Frontal cortex (tissue), 3 donors: ENCODE measurements at regions not wholly inside any gene's neighbourhood (a gene's known extent, or its start where the extent isn't known, plus 50 kb on each side); places are given as distances from the start of the nearest gene placed in this dataset.

Experiments
- DNase-seq, 2 donors: peaks; one replicate each; pipeline ENCODE4 v3.0.0; 2012; ENCODE audit warnings: low spot score in 2 of 2
- FAIRE-seq: peaks from 2 replicates; lab custom pipeline; 2012; peaks lifted over from hg19 to GRCh38; lab: Jason Lieb, UNC
- donor health status: control.
- donor health status: control.
- donor health status: control.

DNA sequence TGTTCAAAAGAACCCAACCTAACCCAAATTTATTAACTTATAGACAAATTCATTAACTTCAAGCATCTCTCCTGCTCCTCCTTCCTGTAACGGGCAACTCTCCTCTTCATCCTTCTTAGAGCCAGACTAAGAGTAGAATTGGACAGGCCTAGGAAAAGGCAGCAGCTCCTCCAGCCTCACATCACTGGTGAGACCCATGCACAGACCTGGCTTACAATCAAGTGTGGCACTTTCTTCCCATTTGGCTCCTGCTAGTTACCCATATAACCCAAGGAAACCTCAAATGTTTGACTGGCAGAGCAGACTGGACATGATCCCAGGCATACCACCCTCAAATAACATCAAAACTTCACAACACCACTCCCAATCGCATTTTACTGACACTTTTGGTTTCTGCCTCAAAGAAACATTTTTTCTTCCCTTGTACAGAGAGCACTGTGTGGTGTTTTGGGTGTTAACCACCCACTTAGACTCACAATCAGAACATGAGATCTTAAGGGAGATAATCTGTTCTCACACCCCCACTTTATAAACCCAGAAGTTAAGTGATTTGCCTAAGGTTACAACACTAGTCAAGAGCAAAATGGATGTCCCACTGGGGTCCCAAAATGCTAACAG, 101.4 kb downstream of the SIPA1L2 start:
- no peak for FAIRE-seq
- no peak for DNase-seq

DNA sequence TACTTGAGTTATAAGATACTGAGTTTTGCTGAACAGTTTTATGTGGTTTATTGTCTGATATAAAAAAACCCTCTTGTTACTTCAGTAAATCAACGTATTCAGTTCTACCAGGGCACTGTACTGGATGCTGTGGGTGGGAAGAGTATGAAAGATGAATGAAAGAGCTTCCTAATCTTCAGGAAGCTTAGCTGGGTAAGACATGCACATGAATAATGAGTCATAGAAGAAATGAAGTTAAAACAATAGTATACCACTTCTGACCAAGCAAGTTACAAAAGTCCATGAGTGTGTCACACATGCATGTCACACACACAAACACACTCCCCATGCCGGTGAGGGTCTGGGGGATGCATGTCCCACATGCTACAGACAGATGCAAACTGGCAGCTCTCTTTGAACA, 105.9 kb downstream of the SIPA1L2 start:
- DNase-seq (no peak), FAIRE-seq (no peak)

DNA sequence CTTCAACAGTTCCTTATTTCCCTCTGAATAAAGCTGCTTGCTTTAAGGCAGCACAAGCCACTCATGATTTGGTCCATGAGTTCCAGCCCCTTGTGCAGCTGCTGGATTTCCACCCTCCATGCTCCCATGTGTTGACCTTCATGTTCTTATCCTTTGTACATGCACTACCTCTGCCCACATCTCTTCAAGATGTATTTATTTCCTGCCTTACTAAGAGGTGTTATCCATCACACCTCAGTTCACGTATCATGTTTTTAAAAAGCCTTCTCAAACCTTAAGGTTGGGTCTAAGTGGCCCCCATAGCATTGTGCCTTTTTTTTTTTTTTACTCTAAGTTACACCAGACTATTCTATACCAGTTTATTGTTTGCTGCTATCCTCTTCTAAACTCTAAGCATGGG, 107.7 kb downstream of the SIPA1L2 start:
- FAIRE-seq = no peak

DNA sequence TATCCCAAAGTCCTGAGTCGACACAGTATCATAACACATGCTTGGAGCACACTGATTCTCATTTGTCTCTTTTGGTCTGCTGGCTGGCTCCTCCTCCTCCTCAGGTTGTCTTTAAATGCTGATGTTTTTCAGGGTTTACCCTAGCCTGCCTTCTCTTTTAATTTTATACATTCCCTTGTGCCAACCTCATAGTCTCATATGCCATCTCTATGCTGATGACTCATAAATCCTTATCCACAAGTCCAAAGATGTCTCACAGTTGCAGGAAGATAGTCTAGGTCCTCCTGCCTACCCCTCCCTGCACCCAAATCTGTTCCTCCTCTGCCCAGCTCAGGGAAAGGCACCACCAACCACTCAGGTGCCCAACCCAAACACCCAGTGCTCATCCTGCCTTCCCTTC, 108.3 kb downstream of the SIPA1L2 start:
- DNase-seq (no peak), FAIRE-seq (no peak)

More for the DNA sequence above, 107.7 kb downstream of the SIPA1L2 start:
- DNase-seq = no peak

DNA sequence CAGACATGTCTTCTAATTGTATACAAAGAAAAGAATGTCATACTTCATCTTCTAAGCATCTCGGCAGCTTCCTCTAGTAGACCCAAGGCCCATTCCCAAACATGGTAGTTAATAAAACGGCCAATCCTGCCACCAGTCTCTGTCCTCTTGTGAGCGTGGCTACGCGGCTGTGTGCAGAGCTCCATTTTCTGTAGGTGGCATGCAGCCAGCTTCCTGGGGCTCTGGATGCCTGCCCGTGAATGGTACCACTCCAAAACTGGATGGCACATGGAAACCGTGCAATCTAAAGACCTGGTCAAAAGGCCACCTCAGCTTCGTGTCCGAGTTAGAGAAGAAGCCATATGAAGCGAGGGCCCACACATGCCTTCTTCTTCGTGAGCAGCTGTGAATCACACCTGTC, 110.7 kb downstream of the SIPA1L2 start:
- FAIRE-seq (no peak), DNase-seq (no peak)

DNA sequence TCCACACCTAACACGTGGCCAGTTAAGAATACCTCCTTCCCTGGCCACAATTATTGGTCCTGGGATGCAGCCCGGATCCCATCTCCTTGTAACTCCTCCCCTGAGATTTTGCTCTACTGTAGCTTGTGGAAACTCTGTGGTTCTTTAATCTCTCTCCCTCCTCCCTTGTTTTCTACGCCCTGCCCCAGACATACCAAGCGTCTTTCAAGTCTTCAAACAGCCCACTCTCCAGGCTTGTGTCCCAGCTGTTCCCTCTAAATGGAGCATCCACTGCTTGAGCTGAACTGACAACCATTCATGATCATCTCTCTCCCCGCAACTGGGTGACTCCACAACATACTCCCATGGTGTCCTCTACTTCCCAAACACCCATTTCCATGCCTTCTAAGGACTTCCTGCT, 111.6 kb downstream of the SIPA1L2 start:
- no peak for FAIRE-seq
- no peak for DNase-seq

DNA sequence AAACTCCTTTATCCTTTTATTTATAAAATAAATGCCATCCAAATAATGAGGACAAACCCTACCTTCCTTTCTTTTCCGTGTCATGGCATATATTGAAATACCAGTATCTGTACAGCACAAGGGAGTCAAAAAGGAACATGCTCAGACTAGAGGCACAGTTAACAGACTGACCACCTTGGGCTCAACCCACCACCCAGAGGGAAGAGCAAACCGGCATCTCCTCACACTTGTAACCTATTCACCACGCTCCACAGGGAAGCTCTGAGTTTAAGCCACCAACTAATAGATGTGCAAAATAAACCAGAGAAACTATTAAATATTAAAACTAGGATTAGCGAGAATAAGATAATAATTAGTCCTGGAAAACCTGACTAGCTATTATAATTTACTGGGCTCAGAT, 112.7 kb downstream of the SIPA1L2 start:
- no peak for DNase-seq
- no peak for FAIRE-seq

DNA sequence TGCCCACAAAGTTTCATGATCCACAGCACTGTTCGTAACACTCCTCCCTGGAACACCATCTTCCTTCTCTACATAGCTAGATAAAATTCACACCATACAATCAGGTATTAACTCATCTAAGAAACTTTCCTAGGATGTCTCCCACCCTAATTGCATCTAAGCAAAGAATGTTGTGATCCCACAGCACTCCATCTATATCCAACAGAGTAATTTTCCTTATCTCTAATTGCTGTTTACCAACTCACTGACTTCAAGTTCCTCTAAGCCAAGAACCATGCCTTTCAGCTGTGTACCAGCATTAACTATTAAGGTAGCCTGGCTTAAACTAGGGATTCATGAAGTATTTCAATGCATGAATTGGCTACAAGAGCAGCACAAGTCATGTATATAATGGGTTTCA, 114.2 kb downstream of the SIPA1L2 start:
- FAIRE-seq (no peak), DNase-seq (no peak)

DNA sequence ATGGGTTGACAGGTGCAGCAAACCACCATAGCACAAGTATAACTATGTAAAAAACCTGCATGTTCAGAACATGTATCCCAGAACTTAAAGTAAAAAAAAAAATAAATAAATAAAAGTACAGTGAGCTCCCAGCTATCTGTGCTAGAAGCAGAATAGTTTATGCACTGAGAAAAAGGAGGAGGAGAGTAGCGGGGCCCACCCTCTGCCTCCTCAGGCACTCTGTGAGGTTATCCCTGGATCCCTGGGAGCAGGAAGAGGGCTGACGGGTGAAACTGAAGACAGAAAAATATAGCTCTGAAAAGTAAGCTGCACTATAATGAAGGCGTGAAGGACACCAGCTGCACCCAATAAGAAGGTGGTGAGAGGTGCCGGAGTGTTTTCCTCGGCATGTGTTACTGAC, 117.2 kb downstream of the SIPA1L2 start:
- FAIRE-seq (no peak), DNase-seq (no peak)

DNA sequence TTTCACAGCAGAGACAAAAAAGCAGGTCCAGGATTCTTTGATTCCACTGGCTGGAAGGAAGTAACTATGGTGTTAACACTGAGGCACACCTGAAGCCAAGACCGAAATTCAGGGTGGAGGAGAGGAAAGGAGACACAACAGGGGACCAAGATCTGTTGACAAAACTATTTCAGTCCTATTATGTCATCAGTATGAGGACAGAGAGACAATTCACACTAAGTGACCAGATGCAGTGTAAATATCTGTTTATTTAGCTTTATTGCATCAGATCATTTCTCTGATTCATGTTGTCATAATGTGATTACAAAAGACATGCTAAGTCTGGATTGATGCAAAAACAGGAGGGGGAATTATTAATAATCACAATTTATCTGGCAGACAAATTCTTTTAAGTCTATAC, 118.8 kb downstream of the SIPA1L2 start:
- no peak for FAIRE-seq

DNA sequence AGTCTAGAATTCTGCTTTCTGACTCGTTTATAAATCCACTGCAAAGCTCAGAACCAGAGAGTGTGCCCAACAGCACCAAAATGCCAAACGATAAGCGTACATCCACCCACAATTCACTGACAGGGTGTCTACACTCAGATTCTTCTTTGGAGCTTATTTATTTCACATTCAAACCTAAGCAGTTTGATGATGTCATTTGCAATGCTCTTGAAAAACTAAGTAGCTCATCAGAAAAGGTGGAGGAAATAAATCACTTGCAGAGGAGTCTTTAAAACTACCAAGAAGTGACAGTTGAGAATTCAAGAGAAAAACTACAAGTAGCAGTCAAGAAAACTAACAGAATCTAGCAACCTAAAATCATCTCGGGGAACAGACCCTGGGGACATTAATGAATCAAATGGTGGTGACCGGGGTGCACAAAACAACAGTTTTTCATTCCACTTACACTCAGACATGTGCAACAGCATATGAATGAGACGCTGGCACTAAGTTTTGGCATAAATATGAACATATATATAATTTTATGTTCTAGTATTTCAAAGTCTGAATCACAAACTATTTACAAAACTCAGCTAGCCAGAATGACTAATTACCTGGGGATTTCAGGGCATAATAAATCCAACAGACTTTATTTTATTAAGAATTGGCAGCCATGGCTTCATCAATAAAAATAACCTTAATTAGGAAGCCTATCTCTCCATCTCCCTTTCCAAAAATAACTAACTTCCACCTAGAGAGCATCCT, 119.4 kb downstream of the SIPA1L2 start:
- DNase-seq = no peak
- FAIRE-seq = no peak

More for the DNA sequence above, 118.8 kb downstream of the SIPA1L2 start:
- DNase-seq = no peak

DNA sequence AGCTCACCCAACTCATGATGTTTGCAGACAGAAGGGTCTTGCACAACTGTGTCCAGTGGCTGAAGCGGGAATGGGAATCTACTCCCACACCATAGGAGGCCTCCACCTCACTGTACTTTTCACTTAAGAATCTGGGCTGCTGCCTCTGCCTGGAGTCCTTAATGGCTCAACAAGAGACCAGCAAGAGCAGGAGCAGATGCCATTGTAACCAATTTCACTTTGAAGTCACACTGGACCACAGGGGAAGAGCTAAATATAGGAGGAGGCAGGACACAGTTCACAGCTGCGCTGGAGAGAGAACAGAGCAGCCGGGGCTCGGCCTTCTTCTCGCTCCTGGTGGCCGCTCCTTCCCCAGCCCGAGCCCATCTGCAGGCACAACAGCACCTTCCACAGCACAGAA, 120.4 kb downstream of the SIPA1L2 start:
- DNase-seq (no peak), FAIRE-seq (no peak)

DNA sequence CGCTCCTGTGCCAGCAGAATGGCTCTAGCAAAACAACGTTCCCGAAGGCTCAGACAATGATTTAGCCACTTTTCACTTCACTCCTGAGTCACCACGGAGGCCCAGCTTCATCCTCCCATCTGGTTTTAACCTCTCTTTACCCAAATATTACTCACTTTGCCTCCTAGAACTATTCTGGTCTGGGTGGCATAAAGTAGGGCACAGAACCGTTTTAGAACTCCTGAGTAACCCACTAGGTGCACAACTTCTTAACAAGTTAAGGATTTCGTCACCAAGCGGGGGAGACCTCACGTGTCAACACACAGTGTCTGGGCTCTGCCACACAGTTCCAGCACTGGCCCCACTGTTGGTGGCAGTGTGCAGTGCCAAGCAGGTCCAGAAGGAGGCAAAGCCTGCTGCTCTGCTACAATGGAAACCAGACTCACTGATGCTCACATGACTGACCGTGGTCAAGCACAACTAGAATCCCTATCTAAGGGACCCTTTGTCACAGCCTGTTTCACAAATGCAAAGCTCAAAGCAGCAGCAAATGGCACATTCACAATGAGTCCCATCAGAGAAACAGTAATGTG, 121.7 kb downstream of the SIPA1L2 start:
- peak; percentile 17 to 33 for DNase-seq
- no peak for FAIRE-seq

DNA sequence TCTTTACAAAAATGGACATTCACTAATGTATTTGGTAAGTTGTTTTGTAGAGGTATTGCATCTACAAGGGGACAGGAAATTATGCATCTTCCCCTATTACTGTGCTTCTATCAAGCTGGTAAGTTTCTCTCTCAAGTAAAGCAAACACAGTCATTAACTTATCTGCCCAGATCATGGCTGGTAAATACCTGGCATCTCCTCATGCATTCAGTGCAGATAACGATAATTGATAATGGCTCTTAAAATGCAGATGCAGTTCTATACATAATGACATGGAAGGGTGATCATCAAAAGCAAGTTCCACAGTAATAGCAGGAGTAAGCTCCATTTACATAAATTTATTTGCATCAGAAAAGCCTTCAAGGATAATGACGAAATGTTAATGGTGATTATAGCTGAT, 122.4 kb downstream of the SIPA1L2 start:
- DNase-seq = no peak
- FAIRE-seq = no peak

DNA sequence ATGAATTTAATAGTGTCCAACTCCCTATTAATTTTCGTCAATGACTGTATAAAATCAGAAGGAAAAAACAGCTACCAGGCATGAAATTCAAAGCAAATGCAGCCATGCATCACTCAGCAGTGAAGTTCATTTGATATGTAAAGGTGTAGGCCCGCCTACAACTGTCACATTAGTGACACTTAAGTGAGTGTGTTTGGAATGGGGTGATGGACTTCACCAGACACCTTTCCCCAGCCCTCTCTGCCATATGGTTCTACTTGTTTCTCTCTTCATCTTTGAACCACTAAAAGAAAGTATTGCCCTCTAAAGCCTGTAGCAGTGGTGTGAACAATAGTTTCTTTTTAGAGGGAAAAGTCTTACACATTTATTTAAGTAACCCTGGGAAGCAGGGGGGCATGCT, 124.0 kb downstream of the SIPA1L2 start:
- FAIRE-seq = no peak
- no peak for DNase-seq

DNA sequence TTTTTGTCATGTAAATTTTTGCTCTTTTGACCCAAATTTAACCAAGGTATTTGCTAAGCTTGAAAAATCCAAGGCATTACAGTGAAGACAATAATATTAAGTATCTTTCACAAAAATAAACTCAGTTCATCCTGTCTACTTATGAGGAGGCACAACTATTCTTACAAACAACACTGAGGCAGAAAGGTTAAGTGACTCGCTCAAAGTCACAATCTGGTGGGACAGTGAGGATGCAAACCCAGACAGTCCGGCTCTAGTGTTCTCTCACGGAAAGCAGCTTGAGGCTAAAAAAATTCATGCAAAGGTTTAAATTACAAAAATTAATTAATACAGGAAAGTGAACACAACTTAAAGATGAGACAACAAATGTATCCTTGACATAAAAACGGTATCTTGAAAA, 125.3 kb downstream of the SIPA1L2 start:
- no peak for FAIRE-seq
- no peak for DNase-seq

DNA sequence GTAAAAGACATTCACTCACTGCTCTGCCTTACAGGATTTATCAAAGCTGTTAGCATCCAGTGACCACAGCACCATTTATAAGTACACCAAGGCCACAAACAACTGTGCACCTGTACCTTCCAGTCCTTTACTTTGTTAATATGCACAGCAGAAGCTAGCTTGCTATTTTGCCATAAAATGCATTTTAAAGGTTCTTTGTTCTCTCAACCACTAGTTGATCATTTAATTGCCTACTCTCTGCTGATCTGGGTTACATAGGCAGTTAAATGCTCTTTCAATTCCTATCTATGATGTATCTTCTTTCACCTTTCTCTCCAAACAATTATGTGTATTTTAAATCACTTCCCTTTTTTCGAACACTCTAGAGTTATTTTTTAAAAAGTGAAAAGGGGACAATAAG, 126.4 kb downstream of the SIPA1L2 start:
- FAIRE-seq (no peak), DNase-seq (no peak)

DNA sequence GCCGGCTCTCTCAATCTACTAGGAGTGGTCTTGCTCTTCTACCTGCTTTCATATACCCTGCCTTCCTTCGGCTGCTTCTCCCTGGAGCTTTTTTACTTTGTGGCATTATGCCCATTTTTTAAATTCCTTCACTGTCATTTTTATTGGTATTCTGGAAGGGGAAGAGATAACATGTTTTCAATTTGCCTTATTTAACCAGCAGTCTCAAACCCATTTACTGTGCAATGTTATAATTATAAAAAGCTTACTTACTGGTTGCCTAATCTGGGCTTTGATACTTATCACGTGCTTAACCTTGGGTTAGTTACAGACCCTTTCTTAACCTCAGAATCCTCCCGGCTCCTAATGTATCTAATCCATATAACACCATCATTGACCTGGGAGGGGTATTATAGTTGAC, 128.1 kb downstream of the SIPA1L2 start:
- no peak for DNase-seq
- no peak for FAIRE-seq

DNA sequence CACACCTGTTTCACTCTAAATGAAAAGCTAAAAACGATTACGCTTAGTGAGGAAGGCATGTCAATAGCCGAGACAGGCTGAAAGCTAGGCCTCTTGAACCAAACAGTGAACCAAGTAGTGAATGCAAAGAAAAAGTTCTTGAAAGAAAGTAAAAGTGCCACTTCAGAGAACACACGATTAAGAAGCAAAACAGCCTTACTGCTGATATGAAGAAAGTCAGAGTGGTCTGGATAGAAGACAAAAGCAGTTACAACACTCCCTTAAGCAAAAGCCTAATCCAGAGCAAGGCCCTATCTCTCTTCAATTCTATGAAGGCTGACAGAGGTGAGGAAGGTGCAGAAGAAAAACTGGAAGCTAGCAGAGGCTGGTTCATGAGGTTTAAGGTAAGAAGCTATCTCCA, 130.7 kb downstream of the SIPA1L2 start:
- no peak for DNase-seq
- FAIRE-seq = no peak

DNA sequence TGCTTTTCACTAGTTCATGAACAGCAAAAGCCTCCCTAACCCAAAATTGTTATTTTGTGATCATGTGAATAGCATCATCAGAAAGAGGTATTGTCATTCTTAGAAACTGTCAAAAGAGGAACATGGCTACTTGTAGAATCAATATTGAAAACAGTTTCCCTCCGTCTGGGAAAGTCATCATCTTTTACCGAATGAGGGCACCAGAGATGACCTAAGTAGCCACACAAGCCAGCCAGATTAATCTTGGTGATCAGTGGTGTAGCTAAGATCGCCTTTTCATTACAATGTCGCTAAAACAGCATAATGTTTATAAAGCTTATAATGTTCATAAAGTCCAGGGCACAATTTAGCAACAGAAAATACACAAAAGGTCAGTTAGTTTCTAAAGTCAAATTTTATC, 136.1 kb downstream of the SIPA1L2 start:
- FAIRE-seq (no peak), DNase-seq (no peak)

DNA sequence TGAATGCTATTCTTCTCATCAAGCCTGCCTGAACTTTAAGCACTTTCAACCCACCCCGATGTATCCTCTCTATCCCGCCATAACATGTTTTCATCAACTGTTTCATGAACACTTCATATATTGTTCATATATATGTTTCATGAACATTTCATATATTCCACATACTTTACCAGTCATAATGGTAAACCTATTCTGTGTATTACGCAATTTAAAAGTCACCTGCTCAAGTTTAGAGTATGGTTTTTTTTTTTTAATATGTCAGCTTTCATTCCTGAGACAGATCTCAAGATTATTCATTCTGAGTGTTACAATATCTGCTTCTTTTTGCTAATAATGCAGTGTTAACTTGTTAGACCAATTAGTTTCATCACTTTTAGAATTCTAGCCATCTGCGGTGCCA, 140.7 kb downstream of the SIPA1L2 start:
- FAIRE-seq = no peak
- no peak for DNase-seq

DNA sequence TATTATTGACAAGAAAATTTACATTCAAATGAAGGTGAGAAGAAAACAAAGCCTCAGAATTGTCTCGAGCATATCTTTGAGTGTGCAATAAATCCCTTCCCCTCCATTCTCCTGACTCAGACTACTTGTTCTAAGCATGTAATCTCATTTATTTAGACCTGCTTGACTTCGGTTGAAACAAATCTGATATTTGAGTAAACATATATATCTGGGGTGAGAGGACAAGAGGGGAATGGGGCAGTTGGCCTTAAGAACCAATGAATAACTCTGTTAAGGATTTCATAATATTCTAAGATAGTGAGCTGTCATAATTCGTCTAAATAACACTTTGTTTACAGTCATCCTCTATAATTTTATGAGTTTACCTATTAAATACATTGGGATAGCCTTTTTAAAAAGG, 142.7 kb downstream of the SIPA1L2 start:
- DNase-seq = no peak
- FAIRE-seq = no peak
